Liver (tissue), 7 donors: ENCODE measurements at regions not wholly inside any gene's neighbourhood (a gene's known extent, or its start where the extent isn't known, plus 50 kb on each side); places are given as distances from the start of the nearest gene placed in this dataset.

Source experiments
- DNase-seq: peaks from one replicate; pipeline ENCODE4 v3.0.0-alpha.2; 2017; ENCODE audit warnings: low spot score
- H3K27ac ChIP-seq, 2 donors: one replicate each; pipeline ENCODE4 v1.7.0; 2013; ENCODE audit warnings: inconsistent platforms in 2 of 2, low read length in 2 of 2, control low read depth in 1 of 2, low read depth in 1 of 2, mild to moderate bottlenecking in 1 of 2
- H3K27me3 ChIP-seq, 4 donors: one replicate each; pipeline versions ENCODE4 v1.6.1 to v1.7.0; 2013; ENCODE audit warnings: low read length in 3 of 4, inconsistent platforms in 1 of 4, mild to moderate bottlenecking in 1 of 4, moderate library complexity in 1 of 4; ENCODE audit not compliant: control insufficient read depth in 4 of 4, insufficient read depth in 4 of 4
- H3K36me3 ChIP-seq, 4 donors: one replicate each; pipeline versions ENCODE4 v1.6.1 to v1.7.0; 2013; ENCODE audit warnings: low read length in 3 of 4, mild to moderate bottlenecking in 3 of 4, low read depth in 1 of 4, moderate library complexity in 1 of 4; ENCODE audit not compliant: control insufficient read depth in 4 of 4, insufficient read depth in 3 of 4
- H3K4me1 ChIP-seq, 4 donors: one replicate each; pipeline versions ENCODE4 v1.6.1 to v1.7.0; 2013; ENCODE audit warnings: low read length in 3 of 4, mild to moderate bottlenecking in 3 of 4, moderate library complexity in 1 of 4; ENCODE audit not compliant: control insufficient read depth in 4 of 4, insufficient read depth in 4 of 4
- H3K4me3 ChIP-seq, 3 donors: one replicate each; pipeline versions ENCODE4 v1.6.1 to v1.7.0; 2013; ENCODE audit warnings: low read length in 3 of 3, control low read depth in 1 of 3, low read depth in 1 of 3, mild to moderate bottlenecking in 1 of 3
- H3K9ac ChIP-seq, 2 donors: one replicate each; pipeline ENCODE4 v1.7.0; 2013; ENCODE audit warnings: low read length in 2 of 2, mild to moderate bottlenecking in 2 of 2, moderate library complexity in 2 of 2, control low read depth in 1 of 2, low read depth in 1 of 2
- H3K9me3 ChIP-seq, 4 donors: one replicate each; pipeline versions ENCODE4 v1.6.1 to v1.7.0; 2013; ENCODE audit warnings: low read length in 3 of 4; ENCODE audit not compliant: control insufficient read depth in 4 of 4
- ATF3 ChIP-seq: IDR thresholded peaks from 2 replicates; pipeline ENCODE4 v1.6.1; 2016; ENCODE audit warnings: antibody characterized with exemption
- EGR1 ChIP-seq, 2 donors: IDR thresholded peaks; 2 replicates each; pipeline ENCODE4 v1.6.1; 2016 to 2018; ENCODE audit warnings: antibody characterized with exemption in 2 of 2, low read depth in 2 of 2
- FOXA1 ChIP-seq: IDR thresholded peaks from 2 replicates; pipeline ENCODE4 v1.6.1; 2016; ENCODE audit warnings: antibody characterized with exemption
- GABPA ChIP-seq, 2 donors: IDR thresholded peaks in 1 of 2; conservative IDR thresholded peaks in 1 of 2; 2 replicates each; pipeline ENCODE4 v1.6.1; 2016; ENCODE audit warnings: antibody characterized with exemption in 2 of 2, mild to moderate bottlenecking in 1 of 2, moderate library complexity in 1 of 2
- HNF4A ChIP-seq, 2 donors: conservative IDR thresholded peaks; 2 replicates each; pipeline ENCODE4 v1.6.1; 2016; ENCODE audit warnings: antibody characterized with exemption in 2 of 2, mild to moderate bottlenecking in 2 of 2
- HNF4G ChIP-seq: IDR thresholded peaks from 2 replicates; pipeline ENCODE4 v1.6.1; 2016; ENCODE audit warnings: antibody characterized with exemption
- JUND ChIP-seq, 2 donors: IDR thresholded peaks; 2 replicates each; pipeline ENCODE4 v1.6.1; 2016; ENCODE audit warnings: antibody characterized with exemption in 2 of 2
- MAX ChIP-seq: IDR thresholded peaks from 2 replicates; pipeline ENCODE4 v1.6.1; 2016; ENCODE audit warnings: antibody characterized with exemption
- RAD21 ChIP-seq, 2 donors: IDR thresholded peaks; 2 replicates each; pipeline ENCODE4 v1.6.1; 2016; ENCODE audit warnings: antibody characterized with exemption in 2 of 2, mild to moderate bottlenecking in 2 of 2
- RXRA ChIP-seq, 2 donors: IDR thresholded peaks; 2 replicates each; pipeline ENCODE4 v1.6.1; 2017 to 2018; ENCODE audit warnings: antibody characterized with exemption in 2 of 2, mild to moderate bottlenecking in 1 of 2
- TAF1 ChIP-seq: conservative IDR thresholded peaks from 2 replicates; pipeline ENCODE4 v1.6.1; 2016; ENCODE audit warnings: antibody characterized with exemption, mild to moderate bottlenecking
- YY1 ChIP-seq: IDR thresholded peaks from 2 replicates; pipeline ENCODE4 v1.6.1; 2016; ENCODE audit warnings: antibody characterized with exemption, mild to moderate bottlenecking
- ZBTB33 ChIP-seq: IDR thresholded peaks from 2 replicates; pipeline ENCODE4 v1.6.1; 2016; ENCODE audit warnings: antibody characterized with exemption
- WGBS: extraction: QIAGEN DNeasy Blood & Tissue Kit; methylation state at CpG from one replicate; pipeline ENCODE4 v1.1.7; 2013; 5-methylcytosine and 5-hydroxymethylcytosine counted together
- donor health status: healthy.
- donor health status: healthy.
- donor health status: healthy.
- donor health status: healthy.

GRCh38 chr10:131448171-131448570, 136.7 kb upstream of the TCERG1L start:
- Histone ChIP-seq H3K27me3 (no peaks in the 10 kb centered on the region), H3K9me3 (no peaks in the 10 kb centered on the region), H3K4me1 (no peaks in the 10 kb centered on the region), H3K27ac (no peak overlapping the region), H3K4me3 (no peak overlapping the region), H3K9ac (no peak overlapping the region), H3K36me3 (no peaks in the 10 kb centered on the region)
- 86% methylated on average over 13 of the region's 13 CpGs for WGBS
- no peak for TF ChIP-seq RXRA (IDR thresholded peaks at IDR 0.05)
- TF ChIP-seq HNF4A (conservative IDR thresholded peaks at IDR 0.05): no peak
- TF ChIP-seq GABPA (IDR thresholded peaks at IDR 0.05 in 1 of 2, conservative IDR thresholded peaks at IDR 0.05 in 1 of 2): no peak
- TF ChIP-seq RAD21 (IDR thresholded peaks at IDR 0.05): no peak
- no peak for TF ChIP-seq EGR1 (IDR thresholded peaks at IDR 0.05; ENCODE audit: low read depth in 2 of 2)
- TF ChIP-seq ATF3: no peak
- TF ChIP-seq MAX: no peak
- TF ChIP-seq TAF1: no peak
- no peak for TF ChIP-seq HNF4G
- no peak for TF ChIP-seq JUND (IDR thresholded peaks at IDR 0.05)
- TF ChIP-seq ZBTB33: no peak
- DNase-seq: no peak

- Histone ChIP-seq H3K36me3 (no peaks in the 10 kb centered on the region), H3K9ac (no peak overlapping the region), H3K27me3 (no peaks in the 10 kb centered on the region), H3K4me1 (peaks cover 0 to 3% (median 1%) of the 10 kb centered on the region in 4 donors), H3K4me3 (no peak overlapping the region), H3K9me3 (no peaks in the 10 kb centered on the region), H3K27ac (no peak overlapping the region)
- no peak for TF ChIP-seq FOXA1
- no peak for TF ChIP-seq YY1
- no peak for TF ChIP-seq ZBTB33
- TF ChIP-seq MAX: no peak
- TF ChIP-seq HNF4G: no peak
- TF ChIP-seq EGR1 (IDR thresholded peaks at IDR 0.05; ENCODE audit: low read depth in 2 of 2): no peak
- no peak for TF ChIP-seq RXRA (IDR thresholded peaks at IDR 0.05)
- no peak for TF ChIP-seq ATF3
- DNase-seq: no peak
- WGBS: 90% methylated on average over 14 of the region's 14 CpGs
Measured at GRCh38 chr10:131448883-131449282, 137.4 kb upstream of the TCERG1L start.
